ENCODE measurements at regions not wholly inside any gene's neighbourhood (a gene's known extent, or its start where the extent isn't known, plus 50 kb on each side); places are given as distances from the start of the nearest gene placed in this dataset. TPM values are rescaled to one million over a fixed set of nuclear protein-coding genes. Genes with fewer than 3 reads are reported as not detected.
A peak's percentile ranks its signal among the peaks of the same experiment; 100 is the strongest.

DNA sequence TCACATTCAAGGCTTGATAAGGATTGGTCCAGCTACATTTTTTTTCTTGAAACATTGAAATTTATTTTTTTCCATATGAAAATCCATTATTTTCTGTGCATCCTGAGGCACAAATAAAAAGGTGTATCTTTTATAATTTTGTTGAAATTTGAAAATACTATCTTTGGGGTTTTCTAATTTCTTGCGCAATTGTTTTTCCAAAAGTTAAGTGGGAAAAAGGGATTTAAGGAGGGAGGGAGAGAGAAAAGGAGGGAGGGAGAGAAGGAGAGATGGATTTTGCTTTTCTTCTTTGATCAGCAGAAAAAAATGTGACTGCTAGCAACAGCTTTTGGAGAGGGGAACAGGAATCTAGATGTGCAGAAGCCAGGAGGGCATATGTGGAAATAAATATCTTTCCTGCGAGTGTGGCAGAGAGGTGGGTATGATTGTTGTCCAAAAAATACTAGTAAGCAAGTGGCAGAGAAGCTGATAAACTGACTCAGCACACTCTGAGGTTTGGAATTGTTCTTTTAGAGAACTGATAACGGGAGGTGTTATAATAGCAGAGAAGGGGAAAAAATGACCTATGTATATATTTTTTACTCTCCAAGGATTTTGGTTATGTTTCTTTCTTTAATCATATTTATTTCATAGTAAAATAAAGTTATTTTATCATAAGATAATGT, 61.2 kb upstream of the EDNRB start:
- DNase-seq (ENCODE audit: low read depth) = peak; percentile 22
- TF ChIP-seq, protein P1, sequence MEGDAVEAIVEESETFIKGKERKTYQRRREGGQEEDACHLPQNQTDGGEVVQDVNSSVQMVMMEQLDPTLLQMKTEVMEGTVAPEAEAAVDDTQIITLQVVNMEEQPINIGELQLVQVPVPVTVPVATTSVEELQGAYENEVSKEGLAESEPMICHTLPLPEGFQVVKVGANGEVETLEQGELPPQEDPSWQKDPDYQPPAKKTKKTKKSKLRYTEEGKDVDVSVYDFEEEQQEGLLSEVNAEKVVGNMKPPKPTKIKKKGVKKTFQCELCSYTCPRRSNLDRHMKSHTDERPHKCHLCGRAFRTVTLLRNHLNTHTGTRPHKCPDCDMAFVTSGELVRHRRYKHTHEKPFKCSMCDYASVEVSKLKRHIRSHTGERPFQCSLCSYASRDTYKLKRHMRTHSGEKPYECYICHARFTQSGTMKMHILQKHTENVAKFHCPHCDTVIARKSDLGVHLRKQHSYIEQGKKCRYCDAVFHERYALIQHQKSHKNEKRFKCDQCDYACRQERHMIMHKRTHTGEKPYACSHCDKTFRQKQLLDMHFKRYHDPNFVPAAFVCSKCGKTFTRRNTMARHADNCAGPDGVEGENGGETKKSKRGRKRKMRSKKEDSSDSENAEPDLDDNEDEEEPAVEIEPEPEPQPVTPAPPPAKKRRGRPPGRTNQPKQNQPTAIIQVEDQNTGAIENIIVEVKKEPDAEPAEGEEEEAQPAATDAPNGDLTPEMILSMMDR (IDR thresholded peaks at IDR 0.05; ENCODE audit: insufficient read depth, low read length) = no peak
- H3K4me3 ChIP-seq (ENCODE audit: low read depth, low read length) = no peak overlapping the region

DNA sequence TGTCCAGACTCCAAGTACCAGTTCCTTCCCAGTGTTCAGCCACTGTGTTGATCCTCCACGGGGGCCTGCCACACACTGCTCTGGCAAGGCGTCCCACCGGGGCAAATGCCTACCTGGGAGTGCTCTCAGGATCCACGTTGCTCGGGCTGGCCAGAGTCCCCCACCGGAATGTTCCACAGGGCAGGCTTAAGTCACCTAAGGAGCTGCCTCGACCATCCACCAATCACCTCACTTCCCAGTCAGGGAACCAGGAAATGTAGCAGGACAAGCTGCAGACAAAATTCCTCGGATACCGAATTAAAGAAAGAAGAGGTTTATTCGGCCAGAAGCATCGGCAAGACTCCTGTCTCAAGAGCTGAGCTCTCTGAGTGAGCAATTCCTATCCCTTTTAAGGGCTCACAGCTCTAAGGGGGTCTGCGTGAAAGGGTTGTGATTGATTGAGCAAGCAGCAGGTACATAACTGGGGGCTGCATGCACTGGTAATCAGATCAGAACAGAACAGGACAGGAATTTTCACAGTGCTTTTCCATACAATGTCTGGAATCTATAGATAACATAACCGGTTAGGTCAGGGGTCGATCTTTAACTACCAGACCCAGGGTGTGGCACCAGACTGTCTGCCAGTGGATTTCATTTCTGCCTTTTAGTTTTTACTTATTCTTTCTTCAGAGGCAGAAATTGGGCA, 56.9 kb upstream of the EDNRB start:
- TF ChIP-seq, protein P1 (IDR thresholded peaks at IDR 0.05; ENCODE audit: insufficient read depth, low read length) = no peak
- no peak overlapping the region for H3K4me3 ChIP-seq (ENCODE audit: low read depth, low read length)
- DNase-seq (ENCODE audit: low read depth) = no peak

DNA sequence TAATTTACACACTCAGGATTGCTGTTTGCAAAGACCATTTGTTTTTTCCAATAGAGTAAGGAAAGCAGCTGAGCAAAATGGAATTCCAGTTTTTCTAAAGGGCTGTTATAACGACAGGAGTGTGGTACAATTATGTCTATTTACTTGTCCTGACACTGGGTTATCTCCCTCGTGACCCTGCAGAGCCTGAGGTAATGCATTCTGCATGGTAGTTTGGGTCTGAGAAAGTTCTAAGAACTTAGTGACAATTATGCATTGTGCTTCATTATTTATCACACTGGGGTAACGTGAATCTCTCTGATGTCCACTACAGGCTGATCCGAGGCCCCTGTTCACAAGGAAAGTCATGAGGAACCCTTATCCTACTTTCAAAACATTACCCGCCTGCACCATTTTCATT, 50.7 kb upstream of the EDNRB start:
- TF ChIP-seq, protein P1 (IDR thresholded peaks at IDR 0.05; ENCODE audit: insufficient read depth, low read length) = no peak
- H3K4me3 ChIP-seq (ENCODE audit: low read depth, low read length) = no peak overlapping the region
- no peak for DNase-seq (ENCODE audit: low read depth)

Small RNA genes in the stretch of these regions (small RNA-seq; reads per million reads assigned to genes)
- not detected for gene RNY3P3
